ENCODE measurements at regions not wholly inside any gene's neighbourhood (a gene's known extent, or its start where the extent isn't known, plus 50 kb on each side); places are given as distances from the start of the nearest gene placed in this dataset.

DNA sequence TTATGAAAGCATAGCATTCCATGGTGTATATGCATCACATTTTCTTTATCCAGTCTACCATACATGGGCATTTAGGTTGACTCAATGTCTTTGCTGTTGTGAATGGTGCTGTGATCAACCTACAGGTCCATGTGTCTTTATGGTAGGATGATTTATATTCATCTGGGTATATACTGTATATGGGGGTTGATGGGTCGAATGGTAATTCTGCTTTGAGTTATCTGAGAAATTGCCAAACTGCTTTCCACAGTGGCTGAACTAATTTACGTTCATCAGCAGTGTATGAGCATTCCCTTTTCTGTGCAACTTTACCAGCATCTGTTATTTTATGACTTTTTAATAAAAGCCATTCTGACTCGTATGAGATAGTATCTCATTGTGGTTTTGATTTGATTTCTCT is 662.4 kb upstream of the BCHE start:
- Histone ChIP-seq H3K4me3 (ENCODE audit: low read depth, low read length) (no peak overlapping the region), H3K27me3 (replicated peaks) (no peaks in the 10 kb centered on the region), H3K27ac (no peak overlapping the region), H3K36me3 (replicated peaks) (no peaks in the 10 kb centered on the region)
- no peak for TF ChIP-seq CTCF (IDR thresholded peaks at IDR 0.05; ENCODE audit: low read depth, low read length, missing control alignments)
- DNase-seq, result no peak
- in situ Hi-C loops (cut with HindIII; ENCODE audit: low pct_ligation_motif_present, low sequenced_read_pairs), result no loop called here

DNA sequence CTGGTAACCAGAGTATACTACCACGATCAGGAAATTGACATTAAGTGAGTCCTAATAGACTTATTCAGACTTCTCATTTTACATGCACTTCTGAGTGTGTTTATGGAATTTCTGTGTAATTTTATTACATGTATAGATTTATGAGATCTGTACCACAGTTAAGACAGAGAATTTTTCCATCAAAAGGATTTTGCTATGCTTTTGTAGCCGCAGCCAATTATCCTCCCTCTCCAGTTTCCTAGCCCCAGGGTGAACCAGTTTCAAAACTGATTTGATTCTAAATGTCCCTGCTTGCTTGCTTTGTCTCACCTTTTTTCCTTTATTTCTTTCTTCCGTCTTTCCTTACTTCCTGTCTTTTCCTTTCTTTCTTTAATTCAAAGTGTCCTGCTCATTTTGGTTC is 661.2 kb upstream of the BCHE start:
- TF ChIP-seq CTCF (IDR thresholded peaks at IDR 0.05; ENCODE audit: low read depth, low read length, missing control alignments), result no peak
- no peak for DNase-seq
- Histone ChIP-seq H3K4me3 (ENCODE audit: low read depth, low read length) (no peak overlapping the region), H3K27me3 (replicated peaks) (no peaks in the 10 kb centered on the region), H3K36me3 (replicated peaks) (no peaks in the 10 kb centered on the region), H3K27ac (no peak overlapping the region)
- in situ Hi-C loops (cut with HindIII; ENCODE audit: low pct_ligation_motif_present, low sequenced_read_pairs), result no loop called here

DNA sequence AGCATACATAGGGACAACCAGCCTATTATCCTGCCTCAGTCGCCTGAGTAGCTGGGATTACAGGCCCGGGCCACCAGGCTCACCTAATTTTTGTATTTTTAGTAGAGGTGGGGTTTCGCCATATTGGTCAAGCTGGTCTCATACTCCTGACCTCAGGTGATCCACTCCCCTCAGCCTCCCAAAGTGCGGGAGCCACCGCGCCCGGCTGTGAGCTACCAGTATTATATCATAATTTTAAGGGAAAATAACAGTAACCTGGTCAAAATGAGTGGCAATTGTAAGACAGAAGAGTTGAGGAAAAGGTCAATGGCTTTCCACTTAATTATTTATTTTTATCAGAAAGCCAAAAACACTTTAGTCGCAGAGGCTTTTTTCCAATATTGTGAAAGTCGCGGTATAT is 652.6 kb upstream of the BCHE start:
- no peak overlapping the region for H3K27ac ChIP-seq
- H3K27me3 ChIP-seq (replicated peaks), result no peaks in the 10 kb centered on the region
- no peak overlapping the region for H3K4me3 ChIP-seq (ENCODE audit: low read depth, low read length)
- in situ Hi-C loops (cut with HindIII; ENCODE audit: low pct_ligation_motif_present, low sequenced_read_pairs), result no loop called here
- no peak for DNase-seq
- H3K36me3 ChIP-seq (replicated peaks), result no peaks in the 10 kb centered on the region
- TF ChIP-seq CTCF (IDR thresholded peaks at IDR 0.05; ENCODE audit: low read depth, low read length, missing control alignments), result no peak

DNA sequence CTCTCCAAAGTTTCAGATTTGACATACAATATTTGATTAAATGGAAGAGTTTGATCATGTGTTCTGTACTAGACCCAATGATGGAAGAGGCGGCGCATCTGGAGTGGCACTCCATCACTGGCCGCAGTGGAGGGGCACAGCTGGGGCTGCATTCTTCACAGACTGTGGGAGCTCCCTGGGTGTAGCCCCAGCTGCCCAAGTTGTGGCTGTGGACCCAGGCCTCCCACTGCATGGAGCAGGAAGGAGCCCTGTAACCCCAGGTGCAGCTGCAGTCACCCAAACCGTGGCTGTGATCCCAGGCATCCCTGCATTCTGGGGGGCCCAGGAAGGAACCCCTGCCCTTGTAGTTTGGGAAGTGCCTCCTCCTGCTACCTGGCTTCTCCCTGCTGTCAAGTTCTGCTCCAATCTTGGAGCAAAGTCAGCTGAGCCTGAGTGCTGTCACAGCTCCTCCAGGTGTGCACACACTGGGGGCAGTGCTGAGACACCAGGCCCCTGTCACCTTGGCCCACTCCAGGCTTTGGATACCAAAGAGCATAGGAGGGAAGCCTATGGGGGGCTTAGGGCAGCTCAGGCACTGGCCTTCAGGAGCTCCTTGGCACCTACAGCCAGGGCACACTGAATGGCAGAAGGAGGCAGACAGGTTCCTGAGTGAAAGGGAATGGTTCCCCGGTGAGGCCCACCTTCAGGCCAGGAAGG is 651.9 kb upstream of the BCHE start:
- DNase-seq, result no peak
- Histone ChIP-seq H3K36me3 (replicated peaks) (no peaks in the 10 kb centered on the region), H3K27ac (no peak overlapping the region), H3K27me3 (replicated peaks) (no peaks in the 10 kb centered on the region), H3K4me3 (ENCODE audit: low read depth, low read length) (no peak overlapping the region)
- in situ Hi-C loops (cut with HindIII; ENCODE audit: low pct_ligation_motif_present, low sequenced_read_pairs), result no loop called here
- TF ChIP-seq CTCF (IDR thresholded peaks at IDR 0.05; ENCODE audit: low read depth, low read length, missing control alignments), result no peak

DNA sequence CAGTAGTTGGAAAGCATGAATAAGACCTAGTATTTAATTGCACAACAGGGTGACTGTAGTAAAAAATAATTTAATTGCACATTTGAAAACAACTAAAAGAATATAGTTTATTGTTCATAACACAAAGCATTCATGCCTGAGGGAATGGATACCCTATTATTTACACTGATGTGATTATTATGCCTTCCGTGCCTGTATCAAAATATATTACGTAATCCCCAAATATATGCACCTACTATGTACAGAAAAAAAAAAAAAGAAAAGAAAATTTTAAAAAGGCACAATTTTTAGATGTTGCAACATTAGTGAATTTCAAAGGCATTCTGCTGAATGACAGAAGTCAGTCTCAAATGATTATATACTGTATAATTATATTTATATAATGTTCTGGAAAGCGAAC is 647.2 kb upstream of the BCHE start:
- Histone ChIP-seq H3K36me3 (replicated peaks) (no peaks in the 10 kb centered on the region), H3K4me3 (ENCODE audit: low read depth, low read length) (no peak overlapping the region), H3K27me3 (replicated peaks) (no peaks in the 10 kb centered on the region), H3K27ac (no peak overlapping the region)
- no peak for TF ChIP-seq CTCF (IDR thresholded peaks at IDR 0.05; ENCODE audit: low read depth, low read length, missing control alignments)
- in situ Hi-C loops (cut with HindIII; ENCODE audit: low pct_ligation_motif_present, low sequenced_read_pairs), result no loop called here
- no peak for DNase-seq

DNA sequence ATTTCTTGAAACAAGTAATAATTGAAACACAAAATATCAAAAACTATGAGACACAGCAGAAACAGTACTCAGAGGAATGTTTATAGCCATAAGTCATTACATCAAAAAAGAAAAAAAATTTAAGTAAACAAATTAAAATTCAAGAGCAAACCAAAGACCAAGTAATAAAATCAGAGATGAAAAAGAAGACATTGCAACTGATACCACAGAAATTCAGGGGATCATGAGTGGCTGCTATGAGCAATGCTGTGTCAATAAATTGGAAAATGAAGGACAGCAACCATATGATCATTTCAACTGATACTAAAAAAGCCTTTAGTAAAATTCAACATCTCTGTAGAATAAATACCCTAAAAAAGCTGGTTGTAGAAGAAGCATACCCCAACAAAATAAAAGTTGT is 644.1 kb upstream of the BCHE start:
- H3K4me3 ChIP-seq (ENCODE audit: low read depth, low read length), result no peak overlapping the region
- H3K27me3 ChIP-seq (replicated peaks), result no peaks in the 10 kb centered on the region
- H3K36me3 ChIP-seq (replicated peaks), result no peaks in the 10 kb centered on the region
- no peak for DNase-seq
- in situ Hi-C loops (cut with HindIII; ENCODE audit: low pct_ligation_motif_present, low sequenced_read_pairs), result no loop called here
- no peak overlapping the region for H3K27ac ChIP-seq
- no peak for TF ChIP-seq CTCF (IDR thresholded peaks at IDR 0.05; ENCODE audit: low read depth, low read length, missing control alignments)

All from brain microvascular endothelial cell (primary cell).